Lung (tissue), 11 donors: ENCODE measurements at regions not wholly inside any gene's neighbourhood (a gene's known extent, or its start where the extent isn't known, plus 50 kb on each side); places are given as distances from the start of the nearest gene placed in this dataset.

Experiments
- ATAC-seq: fragments of 200-7000 bp; cut with Tn5 transposase; one replicate; pipeline ENCODE4 v1.9.1; 2020; ENCODE audit warnings: moderate number of reproducible peaks; ENCODE audit not compliant: insufficient read depth, low FRiP score
- DNase-seq, 3 donors: peaks; one replicate each; pipeline ENCODE4 v3.0.0-alpha.2; 2013 to 2017
- H3K27ac ChIP-seq, 2 donors: one replicate each; pipeline ENCODE4 v1.5.1; 2013; ENCODE audit warnings: mild to moderate bottlenecking in 2 of 2, moderate library complexity in 2 of 2, control low read depth in 1 of 2, inconsistent platforms in 1 of 2, low read depth in 1 of 2, low read length in 1 of 2
- H3K27me3 ChIP-seq, 3 donors: one replicate each; pipeline ENCODE4 v1.5.1; 2013; ENCODE audit warnings: low read length in 2 of 3; ENCODE audit not compliant: control insufficient read depth in 3 of 3, insufficient read depth in 3 of 3
- H3K36me3 ChIP-seq, 4 donors: one replicate each; pipeline ENCODE4 v1.5.1; 2013; ENCODE audit warnings: low read length in 4 of 4, mild to moderate bottlenecking in 1 of 4, moderate library complexity in 1 of 4; ENCODE audit not compliant: control insufficient read depth in 4 of 4, insufficient read depth in 4 of 4
- H3K4me1 ChIP-seq, 5 donors: one replicate each; pipeline ENCODE4 v1.5.1; 2013; ENCODE audit warnings: low read length in 5 of 5, mild to moderate bottlenecking in 2 of 5, moderate library complexity in 1 of 5; ENCODE audit not compliant: control insufficient read depth in 5 of 5, insufficient read depth in 5 of 5
- H3K4me3 ChIP-seq: one replicate; pipeline ENCODE4 v1.5.1; 2013; ENCODE audit warnings: mild to moderate bottlenecking, control low read depth, moderate library complexity
- H3K9ac ChIP-seq, 2 donors: one replicate each; pipeline ENCODE4 v1.5.1; 2013; ENCODE audit warnings: low read length in 2 of 2, control low read depth in 1 of 2; ENCODE audit not compliant: insufficient read depth in 1 of 2
- H3K9me3 ChIP-seq, 4 donors: one replicate each; pipeline ENCODE4 v1.5.1; 2013; ENCODE audit warnings: low read length in 3 of 4, mild to moderate bottlenecking in 1 of 4, moderate library complexity in 1 of 4; ENCODE audit not compliant: control insufficient read depth in 4 of 4, insufficient read depth in 3 of 4
- WGBS, 2 donors: extraction: QIAGEN DNeasy Blood & Tissue Kit; methylation state at CpG; one replicate each; pipeline ENCODE4 v1.1.7; 2013; 5-methylcytosine and 5-hydroxymethylcytosine counted together
- TF ChIP-seq, protein P1 (sequence below): IDR thresholded peaks from 2 replicates; pipeline ENCODE4 v1.5.1; 2012; ENCODE audit warnings: mild to moderate bottlenecking; ENCODE audit errors: control extremely low read depth, extremely low read depth
- donor health status: control.
- donor health status: control.
- donor health status: Bipolar disorder and iron deficiency.
- donor health status: healthy.
- donor health status: DM: yes; HTN: yes; CAD: no.

DNA sequence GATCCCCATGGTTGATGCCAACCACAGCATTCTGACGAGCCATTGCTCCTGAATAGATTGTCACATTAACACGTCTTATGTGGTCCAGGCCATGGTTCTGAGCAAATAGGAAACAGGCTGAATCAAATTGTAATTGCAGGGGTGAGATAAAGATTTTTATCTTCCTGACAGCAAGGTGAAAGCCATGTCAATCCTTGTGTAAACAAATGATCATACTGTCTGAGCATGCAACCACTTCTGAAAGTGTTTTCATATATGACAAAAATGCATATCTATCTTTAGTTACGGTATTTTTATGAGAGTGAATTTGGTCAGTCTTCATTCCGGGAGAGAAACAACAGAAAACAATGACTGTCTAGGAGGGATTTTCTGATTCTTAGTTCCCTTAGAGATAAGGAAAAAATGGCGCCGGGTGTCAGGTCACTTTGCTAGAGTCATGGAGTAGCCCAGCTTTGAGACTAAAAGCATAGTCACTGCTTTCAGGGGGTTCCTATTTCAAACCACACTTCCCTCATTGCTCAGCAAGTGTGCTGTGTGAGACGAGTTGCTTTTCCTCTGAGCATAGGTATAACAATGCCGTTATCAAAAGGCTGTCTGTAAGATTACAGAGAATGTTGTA lies 958.9 kb downstream of the DCDC2C start:
- no peaks in the 10 kb centered on the region for H3K27me3 ChIP-seq
- ATAC-seq (no peak), DNase-seq (no peak)
- no peak overlapping the region for H3K4me3 ChIP-seq
- WGBS, 2 donors, result 57 to 64% methylated on average over 8 of the region's 8 CpGs
- TF ChIP-seq, protein P1, sequence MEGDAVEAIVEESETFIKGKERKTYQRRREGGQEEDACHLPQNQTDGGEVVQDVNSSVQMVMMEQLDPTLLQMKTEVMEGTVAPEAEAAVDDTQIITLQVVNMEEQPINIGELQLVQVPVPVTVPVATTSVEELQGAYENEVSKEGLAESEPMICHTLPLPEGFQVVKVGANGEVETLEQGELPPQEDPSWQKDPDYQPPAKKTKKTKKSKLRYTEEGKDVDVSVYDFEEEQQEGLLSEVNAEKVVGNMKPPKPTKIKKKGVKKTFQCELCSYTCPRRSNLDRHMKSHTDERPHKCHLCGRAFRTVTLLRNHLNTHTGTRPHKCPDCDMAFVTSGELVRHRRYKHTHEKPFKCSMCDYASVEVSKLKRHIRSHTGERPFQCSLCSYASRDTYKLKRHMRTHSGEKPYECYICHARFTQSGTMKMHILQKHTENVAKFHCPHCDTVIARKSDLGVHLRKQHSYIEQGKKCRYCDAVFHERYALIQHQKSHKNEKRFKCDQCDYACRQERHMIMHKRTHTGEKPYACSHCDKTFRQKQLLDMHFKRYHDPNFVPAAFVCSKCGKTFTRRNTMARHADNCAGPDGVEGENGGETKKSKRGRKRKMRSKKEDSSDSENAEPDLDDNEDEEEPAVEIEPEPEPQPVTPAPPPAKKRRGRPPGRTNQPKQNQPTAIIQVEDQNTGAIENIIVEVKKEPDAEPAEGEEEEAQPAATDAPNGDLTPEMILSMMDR, result no peak
- H3K36me3 ChIP-seq, result no peaks in the 10 kb centered on the region
- H3K9ac ChIP-seq, result no peak overlapping the region
- H3K9me3 ChIP-seq, result no peaks in the 10 kb centered on the region
- no peak overlapping the region for H3K27ac ChIP-seq
- H3K4me1 ChIP-seq, result no peaks in the 10 kb centered on the region

- ATAC-seq, result no peak
Observed at GRCh38 chr2:4668381-4668780, 965.0 kb downstream of the DCDC2C start.

GRCh38 chr2:4670331-4670730 lies 967.0 kb downstream of the DCDC2C start:
- no peaks in the 10 kb centered on the region for H3K27me3 ChIP-seq
- TF ChIP-seq, protein P1, result no peak
- no peak for ATAC-seq
- DNase-seq, result no peak
- no peak overlapping the region for H3K9ac ChIP-seq
- no peaks in the 10 kb centered on the region for H3K9me3 ChIP-seq
- no peaks in the 10 kb centered on the region for H3K36me3 ChIP-seq
- WGBS, 2 donors, result 76 to 85% methylated on average over 2 of the region's 2 CpGs
- no peak overlapping the region for H3K27ac ChIP-seq
- H3K4me3 ChIP-seq, result no peak overlapping the region
- no peaks in the 10 kb centered on the region for H3K4me1 ChIP-seq

More at GRCh38 chr2:4668381-4668780, 965.0 kb downstream of the DCDC2C start:
- Histone ChIP-seq H3K36me3 (no peaks in the 10 kb centered on the region), H3K9ac (peak overlapping the region in 1 of 2 donors; percentile 1), H3K4me1 (no peaks in the 10 kb centered on the region), H3K27me3 (no peaks in the 10 kb centered on the region), H3K4me3 (no peak overlapping the region), H3K27ac (no peak overlapping the region), H3K9me3 (no peaks in the 10 kb centered on the region)
- DNase-seq, result peak in 2 of 3 donors; percentile 35 to 47
- 54 to 57% methylated on average over 4 of the region's 4 CpGs for WGBS, 2 donors
- TF ChIP-seq, protein P1, result no peak

GRCh38 chr2:4673025-4673489 lies 969.7 kb downstream of the DCDC2C start:
- Histone ChIP-seq H3K27ac (no peak overlapping the region), H3K4me1 (no peaks in the 10 kb centered on the region), H3K9me3 (no peaks in the 10 kb centered on the region), H3K9ac (no peak overlapping the region), H3K4me3 (no peak overlapping the region), H3K36me3 (no peaks in the 10 kb centered on the region), H3K27me3 (no peaks in the 10 kb centered on the region)
- DNase-seq (peak in 1 of 3 donors; percentile 22), ATAC-seq (no peak)
- TF ChIP-seq, protein P1, result no peak
- WGBS, 2 donors, result 83 to 91% methylated on average over 13 of the region's 13 CpGs
